Duodenal mucosa (tissue), 2 donors: ENCODE measurements at regions not wholly inside any gene's neighbourhood (a gene's known extent, or its start where the extent isn't known, plus 50 kb on each side); places are given as distances from the start of the nearest gene placed in this dataset.
"Not testable (repeated sequence)": the region's sequence is repeated elsewhere in the genome, so short reads cannot be mapped to it uniquely, and the experiment has no call there.

Experiments used
- H3K27ac ChIP-seq: one replicate; pipeline ENCODE4 v1.7.0; 2013; ENCODE audit warnings: low read depth, low read length
- H3K27me3 ChIP-seq, 2 donors: one replicate each; pipeline ENCODE4 v1.7.0; 2013; ENCODE audit warnings: low read length in 2 of 2, control low read depth in 1 of 2; ENCODE audit not compliant: insufficient read depth in 2 of 2, control insufficient read depth in 1 of 2
- H3K36me3 ChIP-seq, 2 donors: one replicate each; pipeline ENCODE4 v1.7.0; 2013; ENCODE audit warnings: low read length in 2 of 2, control low read depth in 1 of 2; ENCODE audit not compliant: insufficient read depth in 2 of 2, control insufficient read depth in 1 of 2
- H3K4me1 ChIP-seq, 2 donors: one replicate each; pipeline ENCODE4 v1.7.0; 2013; ENCODE audit warnings: low read length in 2 of 2, control low read depth in 1 of 2; ENCODE audit not compliant: insufficient read depth in 2 of 2, control insufficient read depth in 1 of 2
- H3K4me3 ChIP-seq, 2 donors: one replicate each; pipeline ENCODE4 v1.7.0; 2013; ENCODE audit warnings: low read length in 2 of 2, low read depth in 1 of 2
- H3K9ac ChIP-seq, 2 donors: one replicate each; pipeline ENCODE4 v1.7.0; 2013; ENCODE audit warnings: low read length in 2 of 2, low read depth in 1 of 2
- H3K9me3 ChIP-seq, 2 donors: one replicate each; pipeline ENCODE4 v1.7.0; 2013; ENCODE audit warnings: low read length in 2 of 2, control low read depth in 1 of 2; ENCODE audit not compliant: control insufficient read depth in 1 of 2

GRCh38 chr4:174383783-174384182 lies 100.1 kb downstream of the CEP44 start:
- H3K4me1 ChIP-seq: no peaks in the 10 kb centered on the region
- no peaks in the 10 kb centered on the region for H3K27me3 ChIP-seq
- H3K27ac ChIP-seq: no peak overlapping the region
- H3K9me3 ChIP-seq: no peaks in the 10 kb centered on the region
- no peak overlapping the region for H3K9ac ChIP-seq
- no peak overlapping the region for H3K4me3 ChIP-seq
- no peaks in the 10 kb centered on the region for H3K36me3 ChIP-seq

GRCh38 chr4:174382938-174383605 lies 99.4 kb downstream of the CEP44 start:
- H3K27me3 ChIP-seq, H3K36me3 ChIP-seq, H3K27ac ChIP-seq, H3K9me3 ChIP-seq, H3K4me3 ChIP-seq, H3K4me1 ChIP-seq, H3K9ac ChIP-seq: not testable (repeated sequence)
